ENCODE measurements at regions not wholly inside any gene's neighbourhood (a gene's known extent, or its start where the extent isn't known, plus 50 kb on each side); places are given as distances from the start of the nearest gene placed in this dataset.

DNA sequence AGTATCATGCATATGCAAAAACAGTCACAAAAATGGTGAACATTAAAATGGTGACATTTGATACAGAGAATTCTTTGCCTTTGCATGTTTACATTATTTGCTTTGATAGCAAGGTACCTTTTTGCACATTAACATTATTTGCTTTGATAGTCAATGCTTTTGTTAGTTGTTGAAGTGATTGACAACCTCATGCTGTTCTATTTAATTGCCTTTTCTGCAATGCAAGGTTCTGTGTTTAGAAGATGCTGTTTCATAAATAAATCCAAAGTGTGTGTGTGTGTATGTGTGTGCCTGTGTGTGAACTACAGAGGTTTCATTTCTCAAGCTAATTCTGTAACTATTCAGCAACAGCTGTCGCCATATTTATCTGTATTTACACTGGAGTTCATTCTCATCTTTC, 668.7 kb downstream of the NR2F1-AS1 start:
- DNase-seq, result no peak

DNA sequence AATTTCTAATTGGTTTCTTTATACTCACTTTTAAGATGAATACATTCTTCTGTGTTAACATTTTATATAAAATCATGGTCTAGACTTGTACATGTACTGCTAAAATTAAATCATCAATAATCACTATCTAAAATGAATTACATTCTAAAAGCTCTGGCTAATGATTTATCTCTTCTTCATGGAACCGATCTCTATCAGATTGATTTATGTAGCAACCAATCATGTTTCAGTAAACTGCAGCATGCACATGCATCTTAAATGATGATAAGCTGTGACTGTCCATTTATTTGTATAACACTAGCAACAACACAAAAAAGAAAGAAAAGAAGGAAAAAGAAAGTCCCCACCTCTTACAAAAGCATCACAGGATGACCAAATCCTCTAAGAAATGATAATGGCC, 669.2 kb downstream of the NR2F1-AS1 start:
- DNase-seq, result no peak

GRCh38 chr5:92911293-92911692, 669.7 kb downstream of the NR2F1-AS1 start:
- no peak for DNase-seq

DNA sequence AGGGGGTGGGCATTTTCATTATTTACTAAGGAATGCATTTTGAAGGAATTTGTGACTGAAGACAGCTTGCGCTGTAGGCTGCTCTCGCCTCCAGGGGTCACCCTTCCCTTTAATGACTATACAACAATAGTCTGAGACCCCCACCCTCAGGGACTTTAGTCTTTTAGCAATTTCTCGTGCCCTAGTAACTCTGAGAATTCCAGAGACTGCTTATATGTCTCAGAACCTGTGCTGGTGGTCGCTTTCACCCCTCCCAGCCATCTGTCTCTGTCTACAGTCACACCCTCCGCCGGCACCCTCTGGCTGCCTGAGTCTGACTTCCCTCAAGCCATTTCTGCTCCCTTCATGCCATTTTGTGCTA, 671.4 kb downstream of the NR2F1-AS1 start:
- DNase-seq, result peak; percentile 10

DNA sequence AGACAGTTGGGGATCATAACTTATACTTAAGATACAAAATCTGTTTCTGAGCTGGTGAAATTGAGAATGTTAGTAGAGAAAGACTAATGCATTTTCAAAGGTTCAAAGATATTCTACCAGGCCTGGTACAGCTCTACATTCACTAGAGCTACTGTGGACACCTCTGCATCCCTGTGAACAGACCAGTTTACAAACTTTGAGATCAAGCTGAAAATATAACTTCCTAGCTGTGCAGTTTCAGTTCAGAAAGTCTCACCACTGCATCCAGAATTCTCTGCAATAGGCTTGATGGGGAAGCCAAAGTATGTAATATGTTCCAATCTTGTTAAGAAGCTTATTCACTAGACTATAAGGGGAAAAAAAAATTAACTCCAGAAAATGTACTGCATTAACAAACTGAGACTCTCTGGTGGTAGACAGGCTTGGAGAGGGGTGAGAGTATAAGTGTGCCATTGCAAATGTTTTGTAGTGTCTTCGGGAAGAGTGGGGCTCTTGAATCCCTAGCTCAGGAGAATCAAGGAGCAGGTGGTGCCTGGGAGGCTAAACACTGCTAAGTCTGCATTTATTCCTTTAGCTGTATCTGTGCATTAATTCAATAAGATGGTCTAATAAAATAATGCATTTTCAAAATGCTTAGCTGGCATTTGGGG, 671.9 kb downstream of the NR2F1-AS1 start:
- no peak for DNase-seq

DNA sequence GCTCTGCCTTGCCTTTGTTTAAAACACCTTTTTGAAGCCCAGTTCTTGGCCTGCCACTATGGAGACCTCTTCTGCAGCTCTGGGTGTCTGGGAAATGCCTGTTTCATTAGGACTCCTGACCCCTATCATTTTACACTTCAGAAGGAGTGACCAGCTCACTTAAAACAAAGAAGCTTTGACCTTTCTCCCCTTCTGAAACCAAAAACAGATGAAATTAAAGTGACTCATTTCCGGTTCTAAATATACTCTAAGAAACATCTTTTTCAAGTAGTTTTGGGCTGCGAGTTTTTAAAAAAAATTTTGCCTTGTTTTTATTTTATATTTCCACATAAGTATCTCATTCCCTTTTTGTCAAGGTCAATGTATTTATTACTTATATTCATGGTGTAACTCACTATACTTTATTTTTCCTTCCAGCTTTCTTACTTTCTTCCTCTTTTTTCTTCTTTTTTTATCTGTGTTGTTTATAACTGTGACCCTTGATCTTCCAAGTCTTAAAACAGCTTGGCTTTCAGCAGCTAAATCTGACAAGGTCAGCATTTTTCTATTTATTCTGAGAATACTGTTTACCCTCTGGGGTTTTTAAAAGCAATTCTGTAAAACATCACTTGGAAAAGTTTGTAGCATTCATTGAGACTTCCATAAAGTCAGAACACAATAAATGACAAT, 672.9 kb downstream of the NR2F1-AS1 start:
- no peak for DNase-seq

DNA sequence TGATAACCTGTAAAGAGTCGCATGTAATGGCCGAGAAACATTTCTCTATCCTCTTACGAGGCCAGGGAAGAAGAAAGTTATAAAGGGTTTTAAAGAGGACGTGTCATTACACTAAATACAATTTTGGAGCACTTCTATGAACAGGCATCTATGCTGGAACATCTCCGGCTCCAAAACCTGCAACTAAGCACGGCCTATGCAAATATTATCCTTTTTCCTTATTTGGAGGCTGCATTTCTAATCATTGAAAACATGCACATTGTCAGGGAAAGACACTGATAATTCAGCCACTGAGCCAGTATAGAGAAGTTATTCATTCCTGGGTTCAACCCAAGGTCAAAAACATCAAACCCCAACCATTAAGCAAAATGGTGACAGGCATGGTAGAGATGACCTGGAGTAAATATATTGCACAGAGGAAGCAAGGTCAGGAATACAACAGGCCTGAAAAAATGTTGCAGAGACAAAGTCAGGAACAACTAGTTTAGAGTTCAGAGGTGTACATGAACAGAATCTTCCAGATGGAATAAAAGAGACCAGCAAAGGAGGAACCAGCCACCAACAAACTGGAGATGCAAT, 674.1 kb downstream of the NR2F1-AS1 start:
- DNase-seq, result no peak

GRCh38 chr5:92904021-92904420, 677.0 kb downstream of the NR2F1-AS1 start:
- no peak for DNase-seq

DNA sequence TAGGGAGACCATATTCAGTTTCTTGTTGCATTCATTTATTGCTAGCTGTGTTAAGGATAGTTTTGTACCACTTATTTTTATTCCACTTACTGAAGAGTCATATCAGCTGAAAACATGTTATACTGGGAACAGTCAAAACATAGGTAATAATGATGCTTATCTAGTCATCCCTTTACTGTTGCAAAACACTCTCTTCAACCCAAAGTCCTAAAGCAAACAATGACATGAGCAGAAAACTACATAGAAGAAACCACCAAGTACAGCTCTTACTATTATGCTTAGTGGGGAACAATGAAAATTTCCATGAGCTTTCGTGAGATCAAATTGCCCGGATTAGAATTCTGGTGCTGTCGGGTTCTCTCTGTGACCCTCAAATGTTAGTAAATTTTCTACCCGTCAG, 681.4 kb downstream of the NR2F1-AS1 start:
- no peak for DNase-seq

GRCh38 chr5:92896722-92897121, 684.3 kb downstream of the NR2F1-AS1 start:
- DNase-seq, result no peak

DNA sequence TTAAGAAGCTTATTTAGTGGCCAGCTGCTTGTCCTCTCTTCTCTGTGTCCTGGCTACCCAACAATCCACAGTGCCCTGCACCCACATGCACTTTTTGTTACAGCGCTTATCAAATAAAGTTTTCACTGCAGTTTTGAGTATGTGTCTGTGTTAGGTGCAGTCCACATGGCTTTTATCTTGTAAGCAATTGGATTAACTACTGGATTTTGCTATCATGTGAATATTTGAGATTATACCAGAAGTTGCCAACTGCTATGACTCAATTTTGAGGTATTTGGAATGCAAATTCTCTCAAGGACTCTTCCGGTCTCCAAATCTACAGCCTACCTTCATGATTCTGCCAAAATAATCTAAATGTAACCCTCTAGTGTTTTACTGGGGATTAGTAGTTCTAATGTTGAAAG, 690.2 kb downstream of the NR2F1-AS1 start:
- DNase-seq, result no peak

DNA sequence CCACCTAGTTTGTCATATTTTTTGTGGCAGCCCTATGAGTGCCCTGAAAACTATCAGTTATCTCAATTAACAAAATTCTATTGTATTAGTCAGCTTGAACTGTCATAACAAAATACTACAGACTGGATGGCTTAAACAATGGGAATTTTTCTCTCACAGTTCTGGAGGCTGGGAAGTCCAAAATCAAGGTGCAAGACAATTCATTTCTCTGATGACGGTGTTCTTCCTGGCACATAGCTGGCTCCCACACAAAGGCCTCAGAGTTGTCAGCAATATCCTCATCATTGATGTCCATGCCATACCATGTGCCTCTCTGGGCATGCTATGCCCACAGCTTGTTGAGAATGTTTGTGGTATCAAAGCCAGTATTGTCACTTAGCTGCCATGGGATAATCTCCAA, 691.9 kb downstream of the NR2F1-AS1 start:
- no peak for DNase-seq

DNA sequence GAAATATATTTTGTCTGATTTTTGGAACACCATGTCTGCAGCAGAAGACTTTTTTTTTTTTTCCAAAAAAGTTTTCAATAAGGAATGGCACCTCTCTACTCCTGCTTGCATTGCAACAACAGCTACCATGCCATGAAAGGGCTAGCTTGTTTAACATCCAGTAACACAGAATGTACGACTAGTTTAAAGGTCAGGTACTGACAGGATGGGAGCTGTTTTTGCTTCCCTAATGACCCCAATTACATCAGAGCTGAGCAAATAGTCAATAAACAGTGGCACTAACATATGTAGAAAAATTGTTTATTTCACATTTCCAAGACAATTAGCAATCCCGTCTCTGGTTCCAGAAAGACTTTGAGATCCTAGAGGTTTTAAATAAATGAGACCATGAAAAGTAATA, 693.8 kb downstream of the NR2F1-AS1 start:
- no peak for DNase-seq

- DNase-seq, result no peak
Measured at GRCh38 chr5:92886751-92887150, 694.3 kb downstream of the NR2F1-AS1 start.

- DNase-seq, result no peak
Measured at GRCh38 chr5:92885950-92886349, 695.1 kb downstream of the NR2F1-AS1 start.

- no peak for DNase-seq
Measured at GRCh38 chr5:92884469-92884868, 696.5 kb downstream of the NR2F1-AS1 start.

GRCh38 chr5:92879806-92880543, 701.0 kb downstream of the NR2F1-AS1 start:
- no peak for DNase-seq

GRCh38 chr5:92874790-92875189, 706.2 kb downstream of the NR2F1-AS1 start:
- DNase-seq, result no peak

DNA sequence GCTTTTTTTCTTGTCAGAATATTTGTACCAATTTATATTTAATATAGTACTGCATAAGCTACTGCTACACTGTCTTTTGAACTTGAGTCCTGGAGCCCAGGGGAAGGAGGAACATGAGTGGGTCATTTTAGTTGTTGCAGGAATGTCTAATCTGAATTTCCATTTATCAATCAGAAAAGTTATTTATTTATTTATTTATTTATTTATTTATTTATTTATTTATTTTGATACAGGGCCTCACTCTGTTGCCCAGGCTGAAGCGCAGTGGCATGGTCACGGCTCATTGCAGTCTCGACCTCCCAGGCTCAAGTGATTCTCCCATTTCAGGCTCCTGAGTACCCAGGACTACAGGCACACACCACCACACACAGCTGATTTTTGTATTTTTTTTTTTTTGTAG, 712.6 kb downstream of the NR2F1-AS1 start:
- DNase-seq, result no peak

GRCh38 chr5:92864591-92864990, 716.4 kb downstream of the NR2F1-AS1 start:
- no peak for DNase-seq

DNA sequence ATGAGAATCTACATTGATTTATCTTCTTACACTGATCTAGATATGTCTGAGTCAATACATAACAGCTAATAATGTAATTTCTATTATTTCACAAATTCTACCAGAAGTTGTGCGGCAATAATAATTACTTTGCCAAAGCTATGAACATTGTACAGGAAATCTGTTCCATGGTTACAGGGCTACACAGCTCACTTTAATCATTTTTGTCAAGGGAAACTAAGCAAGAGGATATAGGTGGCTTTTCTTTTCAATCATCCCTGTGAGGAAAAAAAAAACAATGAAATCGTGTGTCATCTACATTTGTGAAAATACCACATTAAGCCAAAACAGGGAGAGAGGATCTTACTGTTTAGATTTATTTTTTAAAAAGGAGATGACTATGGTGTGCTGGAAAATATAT, 717.4 kb downstream of the NR2F1-AS1 start:
- no peak for DNase-seq

GRCh38 chr5:92861531-92862285, 719.3 kb downstream of the NR2F1-AS1 start:
- DNase-seq, result no peak

- DNase-seq, result no peak
Measured at GRCh38 chr5:92860061-92860460, 721.0 kb downstream of the NR2F1-AS1 start.

Data from NCI-H2227 treated with DMSO at 0.1 percent for 48 hours (cell line).